Stomach (tissue), 8 donors: ENCODE measurements at regions not wholly inside any gene's neighbourhood (a gene's known extent, or its start where the extent isn't known, plus 50 kb on each side); places are given as distances from the start of the nearest gene placed in this dataset.

Experiments
- DNase-seq, 2 donors: peaks; one replicate each; pipeline versions ENCODE4 v3.0.0 to v3.0.0-alpha.2; 2013 to 2019
- H3K27ac ChIP-seq, 5 donors: fragments of 200-600 bp in 4 of 5; sonication (generic) in 4 of 5; one replicate each; pipeline ENCODE4 v1.5.1; 2013 to 2019; ENCODE audit warnings: mild to moderate bottlenecking in 1 of 5, moderate library complexity in 1 of 5
- H3K27me3 ChIP-seq, 3 donors: fragments of 200-600 bp; sonication (generic); one replicate each; pipeline ENCODE4 v1.5.1; 2017 to 2019; ENCODE audit warnings: mixed run types in 1 of 3
- H3K36me3 ChIP-seq, 4 donors: fragments of 200-600 bp; sonication (generic); 1 replicate in 3 of 4; 2 replicates in 1 of 4; pipeline ENCODE4 v1.5.1; 2016 to 2019
- H3K4me1 ChIP-seq, 4 donors: fragments of 200-600 bp; sonication (generic); one replicate each; pipeline ENCODE4 v1.5.1; 2016 to 2019
- H3K4me3 ChIP-seq, 4 donors: fragments of 200-600 bp; sonication (generic) in 3 of 4; one replicate each; pipeline ENCODE4 v1.5.1; 2016 to 2019; ENCODE audit warnings: mild to moderate bottlenecking in 1 of 4
- H3K9me3 ChIP-seq, 4 donors: fragments of 200-600 bp; sonication (generic); one replicate each; pipeline ENCODE4 v1.5.1; 2016 to 2019
- CTCF ChIP-seq, 7 experiments: fragments of 450-650 bp in 4 of 7; fragments of 200-600 bp in 3 of 7; sonication (generic) in 3 of 7; IDR thresholded peaks; one replicate each; pipeline ENCODE4 v1.5.1; 2016 to 2019; ENCODE audit warnings: antibody characterized with exemption in 7 of 7, control low read depth in 2 of 7, mild to moderate bottlenecking in 1 of 7
- EP300 ChIP-seq: sonication (generic); formaldehyde crosslinking; IDR thresholded peaks from one replicate; pipeline ENCODE4 v1.6.1; 2017; ENCODE audit warnings: antibody characterized with exemption
- POLR2A ChIP-seq, 4 donors: fragments of 450-650 bp; IDR thresholded peaks; one replicate each; pipeline ENCODE4 v1.6.1; 2016; ENCODE audit warnings: antibody characterized with exemption in 4 of 4, control low read depth in 2 of 4, mild to moderate bottlenecking in 1 of 4, moderate library complexity in 1 of 4
- POLR2AphosphoS5 ChIP-seq, 3 donors: sonication (generic); formaldehyde crosslinking; IDR thresholded peaks; one replicate each; pipeline ENCODE4 v1.6.1; 2016; ENCODE audit warnings: antibody characterized with exemption in 3 of 3
- WGBS, 5 donors: extraction: QIAGEN DNeasy Blood & Tissue Kit in 3 of 5; methylation state at CpG; one replicate each; pipeline versions ENCODE4 v1.1.5 to v1.1.7; 2013 to 2018; 5-methylcytosine and 5-hydroxymethylcytosine counted together
- intact Hi-C: fragments of 100-400 bp; cut with DNase I; formaldehyde crosslinking; loops from one replicate; pipeline ENCODE4 v1.15.1; 2023; ENCODE audit warnings: low total_unique reads
- donor health status: healthy with polysubstance abuse.
- donor health status: Bipolar disorder and iron deficiency.
- donor health status: healthy.

- no peak for DNase-seq
- Histone ChIP-seq H3K4me3 (no peak overlapping the region), H3K36me3 (no peaks in the 10 kb centered on the region), H3K27me3 (no peaks in the 10 kb centered on the region), H3K9me3 (no peaks in the 10 kb centered on the region), H3K4me1 (peaks cover 0 to 9% (median 0%) of the 10 kb centered on the region in 4 donors), H3K27ac (no peak overlapping the region)
- WGBS, 5 donors, result 13 to 30% (median 23%) methylated on average over 4 of the region's 4 CpGs
- intact Hi-C loops, result loop anchor here (10.0 kb wide), 1 partner anchor 192 kb away; no protein-coding TSS in a partner anchor
- no peak for TF ChIP-seq CTCF (IDR thresholded peaks at IDR 0.05)
- no peak for TF ChIP-seq POLR2AphosphoS5 (IDR thresholded peaks at IDR 0.05)
Measured at GRCh38 chr7:31442626-31443025, 71.3 kb upstream of the ITPRID1 start.

- no peaks in the 10 kb centered on the region for H3K27me3 ChIP-seq
- intact Hi-C loops, result loop anchor here (10.0 kb wide), 1 partner anchor 191 kb away; no protein-coding TSS in a partner anchor
- WGBS, 5 donors, result 0 to 3% (median 0%) methylated on average over 1 of the region's 1 CpG
- no peaks in the 10 kb centered on the region for H3K9me3 ChIP-seq
- peak in 1 of 2 donors; percentile 67 for DNase-seq
- no peaks in the 10 kb centered on the region for H3K36me3 ChIP-seq
- peaks cover 0 to 9% (median 0%) of the 10 kb centered on the region in 4 donors for H3K4me1 ChIP-seq
- TF ChIP-seq CTCF (IDR thresholded peaks at IDR 0.05), result peak in 5 of 7 experiments; percentile 41 to 73 (median 63)
- no peak for TF ChIP-seq POLR2A (IDR thresholded peaks at IDR 0.05)
- TF ChIP-seq POLR2AphosphoS5 (IDR thresholded peaks at IDR 0.05), result no peak
- no peak overlapping the region for H3K27ac ChIP-seq
- no peak overlapping the region for H3K4me3 ChIP-seq
Measured at GRCh38 chr7:31443457-31443856, 70.4 kb upstream of the ITPRID1 start.

GRCh38 chr7:31444196-31444595 lies 69.7 kb upstream of the ITPRID1 start:
- Histone ChIP-seq H3K4me3 (no peak overlapping the region), H3K36me3 (no peaks in the 10 kb centered on the region), H3K27me3 (no peaks in the 10 kb centered on the region), H3K4me1 (peaks cover 0 to 9% (median 0%) of the 10 kb centered on the region in 4 donors), H3K9me3 (no peaks in the 10 kb centered on the region), H3K27ac (no peak overlapping the region)
- no peak for DNase-seq
- TF ChIP-seq EP300 (no peak), CTCF (IDR thresholded peaks at IDR 0.05) (no peak), POLR2AphosphoS5 (IDR thresholded peaks at IDR 0.05) (no peak), POLR2A (IDR thresholded peaks at IDR 0.05) (no peak)
- 15 to 49% (median 25%) methylated on average over 2 of the region's 2 CpGs for WGBS, 5 donors
- intact Hi-C loops, result loop anchor here (10.0 kb wide), 1 partner anchor 191 kb away; no protein-coding TSS in a partner anchor

- intact Hi-C loops, result loop anchor here (10.0 kb wide), 1 partner anchor 189 kb away; no protein-coding TSS in a partner anchor
- Histone ChIP-seq H3K27ac (no peak overlapping the region), H3K27me3 (no peaks in the 10 kb centered on the region), H3K36me3 (no peaks in the 10 kb centered on the region), H3K4me1 (peaks cover 0 to 9% (median 0%) of the 10 kb centered on the region in 4 donors), H3K4me3 (no peak overlapping the region), H3K9me3 (no peaks in the 10 kb centered on the region)
- TF ChIP-seq POLR2AphosphoS5 (IDR thresholded peaks at IDR 0.05) (no peak), POLR2A (IDR thresholded peaks at IDR 0.05) (no peak), CTCF (IDR thresholded peaks at IDR 0.05) (no peak), EP300 (no peak)
- WGBS, 5 donors, result 68 to 84% (median 80%) methylated on average over 7 of the region's 7 CpGs
- DNase-seq, result no peak
Measured at GRCh38 chr7:31445686-31446355, 68.1 kb upstream of the ITPRID1 start.
